ENCODE measurements at regions not wholly inside any gene's neighbourhood (a gene's known extent, or its start where the extent isn't known, plus 50 kb on each side); places are given as distances from the start of the nearest gene placed in this dataset.

DNA sequence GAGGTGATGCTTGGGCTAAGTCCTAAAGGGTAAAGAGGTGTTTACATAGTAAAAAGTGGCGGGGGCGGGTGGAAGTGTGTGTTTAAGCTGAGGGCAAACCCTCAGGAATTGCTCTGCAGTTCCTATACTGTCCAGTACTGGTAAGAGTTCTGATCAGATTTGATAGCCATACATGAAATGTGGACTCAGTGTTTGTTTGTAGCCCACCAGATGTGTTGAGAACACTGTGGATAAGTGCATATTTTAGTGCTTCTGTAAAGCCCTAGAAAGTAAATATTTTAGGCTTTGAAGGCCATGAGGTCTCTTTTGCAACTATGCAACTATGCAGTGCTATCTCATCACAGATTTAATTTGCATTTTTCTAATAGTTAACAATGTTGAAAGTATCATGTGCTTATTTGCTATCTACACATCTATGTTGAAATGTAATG lies 80.7 kb upstream of the EOLA2 start:
- H3T11ph ChIP-seq (ENCODE audit: low read length): no peak overlapping the region

More for the DNA sequence above, 80.7 kb upstream of the EOLA2 start:
- Histone ChIP-seq H3K18ac (ENCODE audit: insufficient read length, low read depth, low read length) (no peak overlapping the region), H3K4me2 (ENCODE audit: insufficient read depth, insufficient read length, low read length) (no peak overlapping the region), H2BK120ac (ENCODE audit: low read depth, low read length, poor library complexity, severe bottlenecking) (no peak overlapping the region), H3K23me2 (ENCODE audit: insufficient read length, low read depth, low read length, poor library complexity, severe bottlenecking) (no peaks in the 10 kb centered on the region), H3K27me3 (ENCODE audit: insufficient read depth, low read length) (no peaks in the 10 kb centered on the region), H3K23ac (ENCODE audit: insufficient read length, low read depth, low read length) (no peak overlapping the region), H4K5ac (ENCODE audit: insufficient read length, low read depth, low read length) (no peak overlapping the region), H2BK5ac (ENCODE audit: insufficient read length, low read length) (no peak overlapping the region), H2AFZ (ENCODE audit: low read length) (no peak overlapping the region), H3K4ac (ENCODE audit: low read depth, low read length) (no peak overlapping the region), H3K56ac (ENCODE audit: insufficient read length, low read depth, low read length) (no peak overlapping the region), H3K4me1 (ENCODE audit: insufficient read depth, low read length) (no peaks in the 10 kb centered on the region), H3K14ac (ENCODE audit: insufficient read depth, low read length) (no peak overlapping the region), H2BK15ac (ENCODE audit: low read depth, low read length) (no peak overlapping the region), H3K9ac (ENCODE audit: extremely low read depth, insufficient read length, low read length) (no peak overlapping the region), H3K9me3 (ENCODE audit: control insufficient read depth, low read depth, low read length) (peaks cover 18% of the 10 kb centered on the region), H3K79me1 (ENCODE audit: insufficient read depth, low read depth, low read length, poor library complexity, severe bottlenecking) (no peaks in the 10 kb centered on the region), H2BK20ac (ENCODE audit: low read depth, low read length, poor library complexity, severe bottlenecking) (no peak overlapping the region), H2BK12ac (ENCODE audit: insufficient read length, low read depth, low read length) (no peak overlapping the region), H4K20me1 (ENCODE audit: control insufficient read depth, insufficient read depth, insufficient read length) (no peaks in the 10 kb centered on the region), H3K79me2 (ENCODE audit: insufficient read depth, low read length) (no peaks in the 10 kb centered on the region), H4K8ac (replicated peaks; ENCODE audit: insufficient read length, low read depth, low read length) (no peak overlapping the region), H3K27ac (ENCODE audit: insufficient read length, low read depth, low read length) (no peak overlapping the region), H4K91ac (ENCODE audit: insufficient read length, low read depth, low read length) (no peak overlapping the region), H2AK5ac (ENCODE audit: insufficient read length, low read length) (no peak overlapping the region)
- H3K27ac Mint-ChIP-seq: no peak overlapping the region
- no CpG with 5 or more reads among the region's 2 CpGs for WGBS (ENCODE audit: extremely low coverage, insufficient read length, low lambda C conversion rate)
- TF ChIP-seq, protein P1, sequence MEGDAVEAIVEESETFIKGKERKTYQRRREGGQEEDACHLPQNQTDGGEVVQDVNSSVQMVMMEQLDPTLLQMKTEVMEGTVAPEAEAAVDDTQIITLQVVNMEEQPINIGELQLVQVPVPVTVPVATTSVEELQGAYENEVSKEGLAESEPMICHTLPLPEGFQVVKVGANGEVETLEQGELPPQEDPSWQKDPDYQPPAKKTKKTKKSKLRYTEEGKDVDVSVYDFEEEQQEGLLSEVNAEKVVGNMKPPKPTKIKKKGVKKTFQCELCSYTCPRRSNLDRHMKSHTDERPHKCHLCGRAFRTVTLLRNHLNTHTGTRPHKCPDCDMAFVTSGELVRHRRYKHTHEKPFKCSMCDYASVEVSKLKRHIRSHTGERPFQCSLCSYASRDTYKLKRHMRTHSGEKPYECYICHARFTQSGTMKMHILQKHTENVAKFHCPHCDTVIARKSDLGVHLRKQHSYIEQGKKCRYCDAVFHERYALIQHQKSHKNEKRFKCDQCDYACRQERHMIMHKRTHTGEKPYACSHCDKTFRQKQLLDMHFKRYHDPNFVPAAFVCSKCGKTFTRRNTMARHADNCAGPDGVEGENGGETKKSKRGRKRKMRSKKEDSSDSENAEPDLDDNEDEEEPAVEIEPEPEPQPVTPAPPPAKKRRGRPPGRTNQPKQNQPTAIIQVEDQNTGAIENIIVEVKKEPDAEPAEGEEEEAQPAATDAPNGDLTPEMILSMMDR (conservative IDR thresholded peaks at IDR 0.05): no peak
- H3K4me1 Mint-ChIP-seq: no peaks in the 10 kb centered on the region; a peak in 1 of 4 replicates
- peaks cover 42 to 43% of the 10 kb centered on the region in 2 experiments for H3K9me3 Mint-ChIP-seq
- H3K27me3 Mint-ChIP-seq (ENCODE audit: low read depth): peaks cover 2% of the 10 kb centered on the region; the same call in 1 of the 2 replicates
- H3K36me3 Mint-ChIP-seq (ENCODE audit: insufficient read depth in 1 of 3, low read depth in 3 of 3): no peaks in the 10 kb centered on the region
- H3K4me3 Mint-ChIP-seq: no peak overlapping the region
- no peak for DNase-seq
